CD8-positive, alpha-beta memory T cell (primary cell): ENCODE measurements at regions not wholly inside any gene's neighbourhood (a gene's known extent, or its start where the extent isn't known, plus 50 kb on each side); places are given as distances from the start of the nearest gene placed in this dataset.

Experiments
- CTCF ChIA-PET: fragments of 350-600 bp; sonication (Branson Sonifier 250); formaldehyde crosslinking; loops from one replicate; lab custom pipeline; 2021; ENCODE audit warnings: antibody characterized with exemption; lab: Charles Lee
- POLR2A ChIA-PET: fragments of 350-600 bp; sonication (Branson Sonifier 250); formaldehyde crosslinking; loops from one replicate; lab custom pipeline; 2021; ENCODE audit warnings: antibody characterized with exemption; lab: Charles Lee
- DNase-seq, 5 donors: peaks; one replicate each; pipeline versions ENCODE4 v3.0.0 to v3.0.0-alpha.2; 2020 to 2022; ENCODE audit warnings: mixed read lengths in 1 of 5
- H3K27ac ChIP-seq: one replicate; pipeline ENCODE4 v1.7.0; 2013; ENCODE audit warnings: low read depth, mild to moderate bottlenecking, low read length, moderate library complexity
- H3K27me3 ChIP-seq: 2 replicates; pipeline ENCODE4 v1.7.0; 2013; ENCODE audit warnings: low read length, mild to moderate bottlenecking; ENCODE audit not compliant: insufficient read depth, poor library complexity, severe bottlenecking
- H3K36me3 ChIP-seq: 2 replicates; pipeline ENCODE4 v1.7.0; 2013; ENCODE audit warnings: mild to moderate bottlenecking, low read length, moderate library complexity; ENCODE audit not compliant: insufficient read depth
- H3K4me1 ChIP-seq: 2 replicates; pipeline ENCODE4 v1.7.0; 2013; ENCODE audit warnings: mild to moderate bottlenecking, low read length, moderate library complexity; ENCODE audit not compliant: insufficient read depth
- H3K4me3 ChIP-seq: 2 replicates; pipeline ENCODE4 v1.7.0; 2013; ENCODE audit warnings: mild to moderate bottlenecking, low read length
- H3K9me3 ChIP-seq: 2 replicates; pipeline ENCODE4 v1.7.0; 2013; ENCODE audit warnings: mild to moderate bottlenecking, low read length
- H3K27ac Mint-ChIP-seq, 8 donors: one replicate each; pipeline ENCODE4 v1.8.0; 2020 to 2021; ENCODE audit warnings: mixed read lengths in 8 of 8, mild to moderate bottlenecking in 6 of 8, inconsistent platforms in 3 of 8, moderate library complexity in 3 of 8
- H3K27me3 Mint-ChIP-seq, 2 donors: one replicate each; pipeline ENCODE4 v1.8.0; 2020 to 2021; ENCODE audit warnings: mixed read lengths in 2 of 2, mild to moderate bottlenecking in 1 of 2, moderate library complexity in 1 of 2
- H3K36me3 Mint-ChIP-seq, 3 donors: one replicate each; pipeline ENCODE4 v1.8.0; 2020 to 2021; ENCODE audit warnings: mixed read lengths in 3 of 3, inconsistent platforms in 1 of 3, mild to moderate bottlenecking in 1 of 3
- H3K4me1 Mint-ChIP-seq, 3 donors: one replicate each; pipeline ENCODE4 v1.8.0; 2020 to 2021; ENCODE audit warnings: mixed read lengths in 3 of 3, inconsistent platforms in 1 of 3, mild to moderate bottlenecking in 1 of 3
- H3K4me3 Mint-ChIP-seq, 7 donors: one replicate each; pipeline ENCODE4 v1.8.0; 2020 to 2021; ENCODE audit warnings: mixed read lengths in 7 of 7, mild to moderate bottlenecking in 6 of 7, moderate library complexity in 4 of 7, inconsistent platforms in 2 of 7
- H3K9me3 Mint-ChIP-seq, 5 donors: one replicate each; pipeline ENCODE4 v1.8.0; 2020 to 2022; ENCODE audit warnings: mixed read lengths in 5 of 5, mild to moderate bottlenecking in 3 of 5, moderate library complexity in 2 of 5, inconsistent platforms in 1 of 5

- no peaks in the 10 kb centered on the region for H3K4me1 ChIP-seq
- POLR2A ChIA-PET, result no interaction called here
These were observed 368.8 kb downstream of the RPRM start for GRCh38 chr2:153109793-153110192.

GRCh38 chr2:153106802-153107477, 371.6 kb downstream of the RPRM start:
- H3K4me3 ChIP-seq, result no peak overlapping the region
- H3K9me3 ChIP-seq, result no peaks in the 10 kb centered on the region
- H3K27ac Mint-ChIP-seq, result peak overlapping the region in 6 of 8 donors; percentile 13 to 83 (median 65)
- DNase-seq, result no peak
- CTCF ChIA-PET, result no interaction called here
- H3K27me3 ChIP-seq, result no peaks in the 10 kb centered on the region
- H3K27me3 Mint-ChIP-seq, result no peaks in the 10 kb centered on the region
- peak overlapping the region; percentile 35 to 82 (median 68) for H3K4me3 Mint-ChIP-seq
- H3K9me3 Mint-ChIP-seq, result no peaks in the 10 kb centered on the region
- H3K36me3 Mint-ChIP-seq, result no peaks in the 10 kb centered on the region
- no peaks in the 10 kb centered on the region for H3K4me1 ChIP-seq
- no peaks in the 10 kb centered on the region for H3K36me3 ChIP-seq
- no peak overlapping the region for H3K27ac ChIP-seq
- peaks cover 9 to 19% (median 18%) of the 10 kb centered on the region in 3 donors for H3K4me1 Mint-ChIP-seq
- POLR2A ChIA-PET, result no interaction called here

More at GRCh38 chr2:153109793-153110192, 368.8 kb downstream of the RPRM start:
- H3K4me3 Mint-ChIP-seq, result no peak overlapping the region
- H3K27ac Mint-ChIP-seq, result no peak overlapping the region
- Histone ChIP-seq H3K36me3 (no peaks in the 10 kb centered on the region), H3K27ac (no peak overlapping the region), H3K9me3 (no peaks in the 10 kb centered on the region), H3K27me3 (no peaks in the 10 kb centered on the region), H3K4me3 (no peak overlapping the region)
- H3K9me3 Mint-ChIP-seq, result no peaks in the 10 kb centered on the region
- no peaks in the 10 kb centered on the region for H3K36me3 Mint-ChIP-seq
- H3K4me1 Mint-ChIP-seq, result peaks cover 9 to 19% (median 18%) of the 10 kb centered on the region in 3 donors
- H3K27me3 Mint-ChIP-seq, result no peaks in the 10 kb centered on the region
- CTCF ChIA-PET, result no interaction called here
- no peak for DNase-seq

- Mint-ChIP-seq H3K4me3 (peak overlapping the region in 4 of 7 donors; percentile 35 to 73 (median 69)), H3K36me3 (no peaks in the 10 kb centered on the region), H3K9me3 (no peaks in the 10 kb centered on the region), H3K27ac (peak overlapping the region in 4 of 8 donors; percentile 19 to 83 (median 61)), H3K4me1 (peaks cover 9 to 19% (median 18%) of the 10 kb centered on the region in 3 donors), H3K27me3 (no peaks in the 10 kb centered on the region)
- Histone ChIP-seq H3K27ac (no peak overlapping the region), H3K4me3 (no peak overlapping the region), H3K9me3 (no peaks in the 10 kb centered on the region), H3K36me3 (no peaks in the 10 kb centered on the region), H3K27me3 (no peaks in the 10 kb centered on the region), H3K4me1 (no peaks in the 10 kb centered on the region)
- ChIA-PET CTCF (no interaction called here), POLR2A (no interaction called here)
- DNase-seq, result no peak
These were observed 372.6 kb downstream of the RPRM start for GRCh38 chr2:153105829-153106578.

- H3K4me1 ChIP-seq, result no peaks in the 10 kb centered on the region
- no peaks in the 10 kb centered on the region for H3K36me3 Mint-ChIP-seq
- no peak overlapping the region for H3K27ac Mint-ChIP-seq
- no peak for DNase-seq
- no peak overlapping the region for H3K4me3 Mint-ChIP-seq
- H3K4me1 Mint-ChIP-seq, result peaks cover 0 to 3% (median 2%) of the 10 kb centered on the region in 3 donors
- no peaks in the 10 kb centered on the region for H3K36me3 ChIP-seq
- H3K27me3 ChIP-seq, result no peaks in the 10 kb centered on the region
- H3K27me3 Mint-ChIP-seq, result no peaks in the 10 kb centered on the region
- peaks cover 0 to 2% (median 0%) of the 10 kb centered on the region in 5 donors for H3K9me3 Mint-ChIP-seq
- no peaks in the 10 kb centered on the region for H3K9me3 ChIP-seq
- ChIA-PET POLR2A (no interaction called here), CTCF (no interaction called here)
- H3K27ac ChIP-seq, result no peak overlapping the region
- H3K4me3 ChIP-seq, result no peak overlapping the region
These were observed 377.4 kb downstream of the RPRM start for GRCh38 chr2:153101187-153101586.

GRCh38 chr2:153100151-153100550, 378.4 kb downstream of the RPRM start:
- H3K36me3 Mint-ChIP-seq, result no peaks in the 10 kb centered on the region
- DNase-seq, result no peak
- H3K4me1 ChIP-seq, result no peaks in the 10 kb centered on the region
- no peaks in the 10 kb centered on the region for H3K27me3 Mint-ChIP-seq
- H3K9me3 ChIP-seq, result no peaks in the 10 kb centered on the region
- H3K36me3 ChIP-seq, result no peaks in the 10 kb centered on the region
- no peak overlapping the region for H3K4me3 Mint-ChIP-seq
- CTCF ChIA-PET, result no interaction called here
- no peaks in the 10 kb centered on the region for H3K4me1 Mint-ChIP-seq
- no peak overlapping the region for H3K27ac Mint-ChIP-seq
- no peak overlapping the region for H3K4me3 ChIP-seq
- no peak overlapping the region for H3K27ac ChIP-seq
- H3K27me3 ChIP-seq, result no peaks in the 10 kb centered on the region
- POLR2A ChIA-PET, result no interaction called here
- H3K9me3 Mint-ChIP-seq, result peaks cover 0 to 2% (median 0%) of the 10 kb centered on the region in 5 donors

GRCh38 chr2:153098073-153098472, 379.7 kb downstream of the ARL6IP6 start:
- CTCF ChIA-PET, result no interaction called here
- Histone ChIP-seq H3K4me3 (no peak overlapping the region), H3K9me3 (no peaks in the 10 kb centered on the region), H3K27me3 (no peaks in the 10 kb centered on the region), H3K36me3 (no peaks in the 10 kb centered on the region), H3K27ac (no peak overlapping the region), H3K4me1 (no peaks in the 10 kb centered on the region)
- POLR2A ChIA-PET, result no interaction called here
- Mint-ChIP-seq H3K27ac (no peak overlapping the region), H3K4me1 (no peaks in the 10 kb centered on the region), H3K9me3 (peaks cover 0 to 4% (median 0%) of the 10 kb centered on the region in 5 donors), H3K36me3 (no peaks in the 10 kb centered on the region), H3K4me3 (no peak overlapping the region), H3K27me3 (no peaks in the 10 kb centered on the region)
- DNase-seq, result no peak

GRCh38 chr2:153096272-153096671, 377.9 kb downstream of the ARL6IP6 start:
- Mint-ChIP-seq H3K9me3 (peaks cover 0 to 6% (median 0%) of the 10 kb centered on the region in 5 donors), H3K27me3 (peaks cover 0 to 4% of the 10 kb centered on the region in 2 donors), H3K4me3 (no peak overlapping the region), H3K4me1 (no peaks in the 10 kb centered on the region), H3K27ac (no peak overlapping the region), H3K36me3 (no peaks in the 10 kb centered on the region)
- H3K27me3 ChIP-seq, result no peaks in the 10 kb centered on the region
- DNase-seq, result no peak
- H3K9me3 ChIP-seq, result no peaks in the 10 kb centered on the region
- no peaks in the 10 kb centered on the region for H3K4me1 ChIP-seq
- POLR2A ChIA-PET, result no interaction called here
- no peaks in the 10 kb centered on the region for H3K36me3 ChIP-seq
- H3K4me3 ChIP-seq, result no peak overlapping the region
- H3K27ac ChIP-seq, result no peak overlapping the region
- CTCF ChIA-PET, result no interaction called here

GRCh38 chr2:153091344-153091743, 372.9 kb downstream of the ARL6IP6 start:
- peaks cover 0 to 4% of the 10 kb centered on the region in 2 donors for H3K27me3 Mint-ChIP-seq
- no peak for DNase-seq
- H3K27me3 ChIP-seq, result no peaks in the 10 kb centered on the region
- no peaks in the 10 kb centered on the region for H3K4me1 ChIP-seq
- H3K9me3 ChIP-seq, result no peaks in the 10 kb centered on the region
- POLR2A ChIA-PET, result no interaction called here
- no peak overlapping the region for H3K27ac Mint-ChIP-seq
- CTCF ChIA-PET, result no interaction called here
- peaks cover 0 to 5% (median 0%) of the 10 kb centered on the region in 5 donors for H3K9me3 Mint-ChIP-seq
- no peaks in the 10 kb centered on the region for H3K4me1 Mint-ChIP-seq
- H3K36me3 Mint-ChIP-seq, result no peaks in the 10 kb centered on the region
- H3K36me3 ChIP-seq, result no peaks in the 10 kb centered on the region
- no peak overlapping the region for H3K27ac ChIP-seq
- H3K4me3 ChIP-seq, result no peak overlapping the region
- no peak overlapping the region for H3K4me3 Mint-ChIP-seq
